NB4 (cell line): ENCODE measurements at regions not wholly inside any gene's neighbourhood (a gene's known extent, or its start where the extent isn't known, plus 50 kb on each side); places are given as distances from the start of the nearest gene placed in this dataset.

Source experiments
- POLR2A ChIP-seq: IDR thresholded peaks from 2 replicates; pipeline ENCODE4 v1.6.1; 2011; ENCODE audit warnings: mild to moderate bottlenecking; ENCODE audit not compliant: insufficient read length; ENCODE audit errors: extremely low read depth
- TF ChIP-seq, protein P1 (sequence below): IDR thresholded peaks from one replicate; pipeline ENCODE4 v1.5.1; 2012; ENCODE audit warnings: low read depth, low read length

DNA sequence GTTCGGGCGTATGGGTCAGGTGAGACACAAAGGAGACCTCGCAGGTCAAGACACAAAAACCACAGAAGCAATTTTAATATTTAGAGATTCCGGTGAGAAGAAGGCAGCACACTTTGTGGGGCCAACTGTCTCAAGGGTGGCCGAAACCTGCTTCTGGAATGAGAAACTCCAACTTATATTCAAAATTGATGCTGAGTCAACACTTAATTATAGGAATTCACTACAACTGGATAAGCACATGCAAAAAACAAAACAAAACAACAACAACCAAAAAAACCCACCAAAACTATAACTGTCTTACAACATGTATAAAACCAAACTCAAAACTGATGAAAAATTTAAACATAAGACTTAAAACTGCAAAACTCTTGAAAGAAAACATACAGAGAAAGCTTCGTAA is 593.3 kb downstream of the POM121L12 start:
- TF ChIP-seq, protein P1, sequence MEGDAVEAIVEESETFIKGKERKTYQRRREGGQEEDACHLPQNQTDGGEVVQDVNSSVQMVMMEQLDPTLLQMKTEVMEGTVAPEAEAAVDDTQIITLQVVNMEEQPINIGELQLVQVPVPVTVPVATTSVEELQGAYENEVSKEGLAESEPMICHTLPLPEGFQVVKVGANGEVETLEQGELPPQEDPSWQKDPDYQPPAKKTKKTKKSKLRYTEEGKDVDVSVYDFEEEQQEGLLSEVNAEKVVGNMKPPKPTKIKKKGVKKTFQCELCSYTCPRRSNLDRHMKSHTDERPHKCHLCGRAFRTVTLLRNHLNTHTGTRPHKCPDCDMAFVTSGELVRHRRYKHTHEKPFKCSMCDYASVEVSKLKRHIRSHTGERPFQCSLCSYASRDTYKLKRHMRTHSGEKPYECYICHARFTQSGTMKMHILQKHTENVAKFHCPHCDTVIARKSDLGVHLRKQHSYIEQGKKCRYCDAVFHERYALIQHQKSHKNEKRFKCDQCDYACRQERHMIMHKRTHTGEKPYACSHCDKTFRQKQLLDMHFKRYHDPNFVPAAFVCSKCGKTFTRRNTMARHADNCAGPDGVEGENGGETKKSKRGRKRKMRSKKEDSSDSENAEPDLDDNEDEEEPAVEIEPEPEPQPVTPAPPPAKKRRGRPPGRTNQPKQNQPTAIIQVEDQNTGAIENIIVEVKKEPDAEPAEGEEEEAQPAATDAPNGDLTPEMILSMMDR = no peak
- no peak for TF ChIP-seq POLR2A
